ENCODE measurements at regions not wholly inside any gene's neighbourhood (a gene's known extent, or its start where the extent isn't known, plus 50 kb on each side); places are given as distances from the start of the nearest gene placed in this dataset.
A peak's percentile ranks its signal among the peaks of the same experiment; 100 is the strongest.

- peaks cover 0 to 17% (median 3%) of the 10 kb centered on the region in 12 donors for H3K4me1 ChIP-seq
- no peak for TF ChIP-seq POLR2A (IDR thresholded peaks at IDR 0.05)
- TF ChIP-seq, protein P1, sequence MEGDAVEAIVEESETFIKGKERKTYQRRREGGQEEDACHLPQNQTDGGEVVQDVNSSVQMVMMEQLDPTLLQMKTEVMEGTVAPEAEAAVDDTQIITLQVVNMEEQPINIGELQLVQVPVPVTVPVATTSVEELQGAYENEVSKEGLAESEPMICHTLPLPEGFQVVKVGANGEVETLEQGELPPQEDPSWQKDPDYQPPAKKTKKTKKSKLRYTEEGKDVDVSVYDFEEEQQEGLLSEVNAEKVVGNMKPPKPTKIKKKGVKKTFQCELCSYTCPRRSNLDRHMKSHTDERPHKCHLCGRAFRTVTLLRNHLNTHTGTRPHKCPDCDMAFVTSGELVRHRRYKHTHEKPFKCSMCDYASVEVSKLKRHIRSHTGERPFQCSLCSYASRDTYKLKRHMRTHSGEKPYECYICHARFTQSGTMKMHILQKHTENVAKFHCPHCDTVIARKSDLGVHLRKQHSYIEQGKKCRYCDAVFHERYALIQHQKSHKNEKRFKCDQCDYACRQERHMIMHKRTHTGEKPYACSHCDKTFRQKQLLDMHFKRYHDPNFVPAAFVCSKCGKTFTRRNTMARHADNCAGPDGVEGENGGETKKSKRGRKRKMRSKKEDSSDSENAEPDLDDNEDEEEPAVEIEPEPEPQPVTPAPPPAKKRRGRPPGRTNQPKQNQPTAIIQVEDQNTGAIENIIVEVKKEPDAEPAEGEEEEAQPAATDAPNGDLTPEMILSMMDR (IDR thresholded peaks at IDR 0.05): no peak
- no peak overlapping the region for H3K27ac ChIP-seq
- intact Hi-C loops (cut with DNase I): loop anchor here in 3 of 10 donors (10.0 kb wide), 2 partner anchors 425 to 435 kb away; partner anchors contain the start of gene ENC1 (in 2 of the 3)
- 86 to 90% (median 88%) methylated on average over 2 of the region's 2 CpGs for WGBS, 4 donors
- H3K27me3 ChIP-seq: no peaks in the 10 kb centered on the region
- no peak overlapping the region for H3K4me3 ChIP-seq
- H3K36me3 ChIP-seq: no peaks in the 10 kb centered on the region
- ATAC-seq: no peak
- no peaks in the 10 kb centered on the region for H3K9me3 ChIP-seq
- DNase-seq: no peak
Measured at GRCh38 chr5:74209571-74209970, 431.0 kb downstream of the ENC1 start.

DNA sequence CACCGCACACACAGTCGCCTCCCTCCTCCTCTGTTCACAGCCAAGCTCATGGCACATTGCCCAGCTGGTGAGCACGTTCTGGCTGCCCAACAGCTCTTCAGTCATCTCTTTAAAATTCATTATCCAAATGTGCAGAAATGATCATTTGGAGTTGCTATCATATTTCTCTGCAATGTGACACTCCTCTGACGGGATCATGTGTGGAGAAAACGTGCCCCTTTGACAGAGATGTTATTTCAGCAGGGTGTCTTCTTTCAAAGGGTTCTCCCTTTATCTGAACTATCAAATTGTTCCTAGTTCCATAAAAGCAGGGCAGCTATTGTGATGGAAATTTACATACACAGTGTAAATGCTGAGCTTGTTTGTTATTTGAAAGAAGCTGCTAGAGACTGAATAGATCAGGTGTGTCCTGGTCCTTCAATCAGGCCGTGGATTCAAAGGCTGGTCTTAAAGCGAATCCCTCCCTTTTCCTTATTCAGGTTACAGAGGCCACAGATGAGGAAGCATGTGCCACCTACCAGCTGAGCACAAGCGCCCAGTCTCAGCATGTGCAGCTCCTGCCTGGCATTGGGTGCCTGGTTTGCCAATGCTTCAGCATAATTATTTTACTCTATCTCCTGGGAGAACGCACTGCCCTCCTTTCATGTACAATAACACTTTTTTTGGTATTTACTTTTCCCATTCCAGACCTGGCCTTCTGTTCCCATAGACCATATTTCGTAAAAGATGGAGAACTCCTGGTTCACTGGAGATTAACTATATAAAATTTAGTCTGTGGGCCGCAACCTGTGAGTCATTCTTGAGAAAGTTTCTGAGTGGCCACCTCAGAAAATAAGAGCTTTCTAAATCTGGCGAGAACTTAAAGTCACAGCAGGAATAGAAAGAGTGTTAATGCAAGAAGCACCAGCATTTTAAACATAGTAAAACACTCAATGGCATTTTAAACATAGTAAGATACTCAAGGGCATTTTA lies 433.7 kb downstream of the ENC1 start:
- ATAC-seq (peak in 3 of 4 donors; percentile 64 to 78 (median 68)), DNase-seq (peak; percentile 34 to 69 (median 56))
- TF ChIP-seq POLR2A (IDR thresholded peaks at IDR 0.05): no peak
- TF ChIP-seq, protein P1 (IDR thresholded peaks at IDR 0.05): no peak
- H3K27ac ChIP-seq: no peak overlapping the region
- no peaks in the 10 kb centered on the region for H3K36me3 ChIP-seq
- no peaks in the 10 kb centered on the region for H3K27me3 ChIP-seq
- peaks cover 0 to 19% (median 4%) of the 10 kb centered on the region in 12 donors for H3K4me1 ChIP-seq
- intact Hi-C loops (cut with DNase I): loop anchor here in 3 of 10 donors (10.0 kb wide), 2 partner anchors 428 to 438 kb away; partner anchors contain the start of gene ENC1 (in 2 of the 3)
- WGBS, 4 donors: 60 to 63% (median 62%) methylated on average over 12 of the region's 12 CpGs
- H3K9me3 ChIP-seq: no peaks in the 10 kb centered on the region
- no peak overlapping the region for H3K4me3 ChIP-seq

- DNase-seq (no peak), ATAC-seq (no peak)
- Histone ChIP-seq H3K27me3 (no peaks in the 10 kb centered on the region), H3K4me3 (no peak overlapping the region), H3K9me3 (no peaks in the 10 kb centered on the region), H3K36me3 (no peaks in the 10 kb centered on the region), H3K27ac (no peak overlapping the region), H3K4me1 (peaks cover 0 to 28% (median 13%) of the 10 kb centered on the region in 12 donors)
- intact Hi-C loops (cut with DNase I): loop anchor here in 3 of 10 donors (10.0 kb wide), 2 partner anchors 429 to 439 kb away; partner anchors contain the start of gene ENC1 (in 2 of the 3)
- TF ChIP-seq, protein P1 (IDR thresholded peaks at IDR 0.05): no peak
- TF ChIP-seq POLR2A (IDR thresholded peaks at IDR 0.05): no peak
- 42 to 64% (median 56%) methylated on average over 6 of the region's 6 CpGs for WGBS, 4 donors
Measured at GRCh38 chr5:74205767-74206578, 434.6 kb downstream of the ENC1 start.
